ENCODE measurements at regions not wholly inside any gene's neighbourhood (a gene's known extent, or its start where the extent isn't known, plus 50 kb on each side); places are given as distances from the start of the nearest gene placed in this dataset.

GRCh38 chr2:114167799-114168198, 274.6 kb upstream of the DPP10 start:
- TF ChIP-seq ZNF112 (tag by site-specific recombination; IDR thresholded peaks at IDR 0.05) (no peak), ZBTB8A (tag by site-specific recombination; IDR thresholded peaks at IDR 0.05) (no peak), ZNF530 (tag by site-specific recombination; IDR thresholded peaks at IDR 0.05; ENCODE audit: low read depth) (no peak), ZNF670 (tag by site-specific recombination; IDR thresholded peaks at IDR 0.05; ENCODE audit: low read depth) (no peak), SP2 (tag by site-specific recombination; IDR thresholded peaks at IDR 0.05) (no peak), ZNF16 (tag by site-specific recombination; IDR thresholded peaks at IDR 0.05; ENCODE audit: low read depth) (no peak), ZNF600 (tag by site-specific recombination; IDR thresholded peaks at IDR 0.05) (no peak), CTCF (tag by site-specific recombination; IDR thresholded peaks at IDR 0.05) (no peak), ZNF10 (tag by site-specific recombination; IDR thresholded peaks at IDR 0.05) (no peak), RBAK (tag by site-specific recombination; IDR thresholded peaks at IDR 0.05) (no peak)

Measured in HEK293 (cell line).